Activated naive CD8-positive, alpha-beta T cell treated with anti-CD3 and anti-CD28 coated beads, Interleukin-2, amount 10 ng/mL, durations not matched to agents 7 days and 5 days (primary cell): ENCODE measurements at regions not wholly inside any gene's neighbourhood (a gene's known extent, or its start where the extent isn't known, plus 50 kb on each side); places are given as distances from the start of the nearest gene placed in this dataset.

ENCODE experiments used
- ATAC-seq: fragments of 150-1000 bp; cut with Tn5 transposase; one replicate; pipeline ENCODE4 v1.10.0; 2021; ENCODE audit warnings: low read depth, moderate library complexity
- POLR2A ChIA-PET: fragments of 350-600 bp; sonication (Branson Sonifier 250); formaldehyde crosslinking; loops from one replicate; lab custom pipeline; 2021; ENCODE audit warnings: antibody characterized with exemption; lab: Charles Lee
- DNase-seq: peaks from one replicate; pipeline ENCODE4 v3.0.0; 2021
- H3K27ac Mint-ChIP-seq: one replicate; pipeline ENCODE4 v1.8.0; 2022; ENCODE audit warnings: mild to moderate bottlenecking, mixed read lengths
- H3K27me3 Mint-ChIP-seq: one replicate; pipeline ENCODE4 v1.8.0; 2022; ENCODE audit warnings: mild to moderate bottlenecking, moderate library complexity, mixed read lengths
- H3K36me3 Mint-ChIP-seq: one replicate; pipeline ENCODE4 v1.8.0; 2021; ENCODE audit warnings: mild to moderate bottlenecking, mixed read lengths
- H3K4me1 Mint-ChIP-seq: one replicate; pipeline ENCODE4 v1.8.0; 2021; ENCODE audit warnings: mixed read lengths
- H3K4me3 Mint-ChIP-seq: one replicate; pipeline ENCODE4 v1.8.0; 2022; ENCODE audit warnings: mild to moderate bottlenecking, moderate library complexity, mixed read lengths
- H3K9me3 Mint-ChIP-seq: one replicate; pipeline ENCODE4 v1.8.0; 2021; ENCODE audit warnings: mixed read lengths

- Mint-ChIP-seq H3K27ac (no peak overlapping the region), H3K4me3 (no peak overlapping the region), H3K36me3 (no peaks in the 10 kb centered on the region), H3K4me1 (no peaks in the 10 kb centered on the region), H3K9me3 (peaks cover 5% of the 10 kb centered on the region), H3K27me3 (peaks cover 2% of the 10 kb centered on the region)
- ATAC-seq = no peak
- POLR2A ChIA-PET = no interaction called here
- no peak for DNase-seq
These were observed 252.4 kb downstream of the NDUFA10 start for GRCh38 chr2:239772721-239773120.

DNA sequence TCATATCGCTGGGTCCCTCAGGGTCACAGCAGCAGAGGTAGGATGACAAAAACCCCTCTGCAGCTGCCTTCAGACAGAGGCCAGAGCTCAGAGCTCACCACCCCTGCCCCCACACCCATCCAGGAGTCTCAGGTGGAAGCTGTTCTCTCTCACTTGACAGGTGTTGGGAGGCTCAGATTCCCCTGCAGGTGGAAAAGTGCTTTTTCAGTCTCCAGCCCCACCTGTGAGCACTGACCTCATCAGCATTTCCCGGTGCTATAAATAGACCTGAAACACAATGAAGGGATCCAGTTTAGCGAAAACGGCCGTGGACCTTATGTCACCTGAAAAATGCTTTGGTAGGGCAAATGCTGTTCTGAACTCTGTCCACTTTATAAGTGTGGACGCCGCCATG, 254.9 kb downstream of the NDUFA10 start:
- Mint-ChIP-seq H3K36me3 (no peaks in the 10 kb centered on the region), H3K9me3 (peaks cover 5% of the 10 kb centered on the region), H3K4me3 (no peak overlapping the region), H3K4me1 (no peaks in the 10 kb centered on the region), H3K27ac (no peak overlapping the region), H3K27me3 (peaks cover 2% of the 10 kb centered on the region)
- POLR2A ChIA-PET = no interaction called here
- ATAC-seq (no peak), DNase-seq (no peak)

- Mint-ChIP-seq H3K27me3 (peaks cover 2% of the 10 kb centered on the region), H3K4me1 (no peaks in the 10 kb centered on the region), H3K4me3 (no peak overlapping the region), H3K27ac (no peak overlapping the region), H3K36me3 (no peaks in the 10 kb centered on the region), H3K9me3 (peaks cover 5% of the 10 kb centered on the region)
- DNase-seq = peak; percentile 18
- POLR2A ChIA-PET = no interaction called here
- no peak for ATAC-seq
These were observed 255.4 kb downstream of the NDUFA10 start for GRCh38 chr2:239769554-239770245.

DNA sequence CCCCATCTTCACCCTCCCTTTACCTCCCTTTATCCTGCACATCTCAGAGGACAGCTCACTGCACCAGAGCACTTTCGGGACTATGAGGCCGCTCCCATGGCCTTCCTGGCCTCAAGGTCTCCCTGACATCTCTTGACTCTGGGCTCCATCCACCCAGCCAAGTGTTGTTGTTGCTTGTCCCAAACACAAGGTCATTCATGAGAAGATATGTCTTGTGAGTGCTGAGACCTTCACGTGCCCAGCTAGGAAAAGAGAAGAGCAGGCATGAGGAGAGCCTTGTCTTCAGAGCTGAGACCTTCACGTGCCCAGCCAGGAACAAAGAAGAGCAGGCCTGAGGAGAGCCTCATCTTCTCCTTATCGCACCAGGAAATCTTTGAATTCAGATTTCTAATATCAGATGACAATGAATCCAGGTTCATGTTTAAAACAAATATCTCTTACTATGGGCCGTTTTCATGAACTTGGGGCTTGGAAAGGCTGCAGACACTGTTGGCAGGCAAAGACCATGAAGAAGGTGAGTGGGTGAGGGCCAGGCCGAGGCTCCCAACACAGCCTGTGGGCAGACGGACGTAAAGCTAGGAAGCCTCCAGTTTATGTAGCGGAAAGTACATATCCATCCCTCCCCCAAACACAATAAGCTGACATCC, 256.1 kb downstream of the NDUFA10 start:
- Mint-ChIP-seq H3K27me3 (peaks cover 2% of the 10 kb centered on the region), H3K27ac (no peak overlapping the region), H3K36me3 (no peaks in the 10 kb centered on the region), H3K9me3 (peaks cover 5% of the 10 kb centered on the region), H3K4me3 (no peak overlapping the region), H3K4me1 (no peaks in the 10 kb centered on the region)
- POLR2A ChIA-PET = no interaction called here
- no peak for ATAC-seq
- no peak for DNase-seq

DNA sequence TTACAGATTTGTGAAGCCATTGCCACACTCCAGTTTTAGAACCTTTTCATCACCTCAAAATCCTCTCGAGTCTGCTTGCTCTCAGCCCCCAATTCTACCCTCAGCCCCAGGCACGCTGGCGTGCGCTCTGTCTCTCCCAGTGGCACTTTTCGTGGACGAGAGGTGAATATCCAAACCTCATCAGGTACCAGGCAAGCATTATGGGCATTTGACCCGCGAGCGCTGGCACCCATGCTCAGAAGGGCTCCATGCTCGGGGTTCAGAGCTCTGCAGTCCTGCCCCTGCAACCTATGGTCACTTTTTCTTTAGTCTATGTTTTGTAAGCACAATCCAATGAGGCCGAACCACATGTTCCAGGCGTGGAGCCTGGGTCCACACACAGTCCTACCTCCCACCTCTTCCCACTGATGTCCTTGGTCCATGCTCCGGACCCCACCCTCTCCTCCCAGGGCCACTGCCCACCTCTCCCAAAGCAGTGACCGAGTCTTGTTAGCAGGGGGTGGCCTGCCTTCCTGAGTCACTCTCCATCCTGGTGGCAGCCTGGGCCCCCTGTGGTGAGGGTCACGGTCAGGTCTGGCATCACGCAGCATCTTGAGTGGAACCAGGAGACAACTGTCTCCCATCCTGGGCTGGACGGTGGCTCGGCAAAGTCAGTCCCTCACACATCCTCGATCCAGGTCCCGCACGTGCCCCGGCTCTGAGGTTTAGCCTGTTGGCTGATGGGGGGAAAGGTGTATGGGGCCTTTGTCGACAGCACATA, 256.9 kb downstream of the NDUFA10 start:
- DNase-seq (peak; percentile 16), ATAC-seq (no peak)
- POLR2A ChIA-PET = no interaction called here
- Mint-ChIP-seq H3K27me3 (peaks cover 2% of the 10 kb centered on the region), H3K27ac (no peak overlapping the region), H3K4me3 (no peak overlapping the region), H3K4me1 (no peaks in the 10 kb centered on the region), H3K36me3 (no peaks in the 10 kb centered on the region), H3K9me3 (peaks cover 5% of the 10 kb centered on the region)

GRCh38 chr2:239767021-239767905, 257.9 kb downstream of the NDUFA10 start:
- no peaks in the 10 kb centered on the region for H3K36me3 Mint-ChIP-seq
- H3K27me3 Mint-ChIP-seq = no peaks in the 10 kb centered on the region
- POLR2A ChIA-PET = no interaction called here
- no peak overlapping the region for H3K27ac Mint-ChIP-seq
- H3K9me3 Mint-ChIP-seq = peaks cover 3% of the 10 kb centered on the region
- no peaks in the 10 kb centered on the region for H3K4me1 Mint-ChIP-seq
- no peak for DNase-seq
- H3K4me3 Mint-ChIP-seq = no peak overlapping the region
- no peak for ATAC-seq

DNA sequence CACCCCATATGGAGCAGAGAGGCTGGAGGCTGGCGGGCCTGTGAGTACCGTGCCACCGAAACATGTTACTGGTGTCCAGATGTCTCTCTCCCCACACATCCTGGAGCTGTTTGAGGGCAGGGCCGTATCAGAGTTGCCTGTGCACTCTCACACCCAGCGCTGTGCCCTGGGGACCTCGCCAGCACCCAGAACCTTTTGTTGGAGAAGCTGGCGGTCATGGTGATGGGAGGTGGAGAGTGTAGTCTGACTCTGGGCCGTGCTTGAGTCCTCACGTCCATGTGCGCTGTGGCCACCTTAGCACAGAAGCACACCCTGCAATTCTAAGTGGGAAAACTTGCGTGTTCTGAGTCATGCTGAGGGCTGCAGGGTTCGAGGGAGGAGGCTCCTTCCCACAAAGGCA, 259.2 kb downstream of the NDUFA10 start:
- Mint-ChIP-seq H3K36me3 (no peaks in the 10 kb centered on the region), H3K4me3 (no peak overlapping the region), H3K27ac (no peak overlapping the region), H3K27me3 (no peaks in the 10 kb centered on the region), H3K9me3 (no peaks in the 10 kb centered on the region), H3K4me1 (no peaks in the 10 kb centered on the region)
- POLR2A ChIA-PET = no interaction called here
- DNase-seq (no peak), ATAC-seq (no peak)

DNA sequence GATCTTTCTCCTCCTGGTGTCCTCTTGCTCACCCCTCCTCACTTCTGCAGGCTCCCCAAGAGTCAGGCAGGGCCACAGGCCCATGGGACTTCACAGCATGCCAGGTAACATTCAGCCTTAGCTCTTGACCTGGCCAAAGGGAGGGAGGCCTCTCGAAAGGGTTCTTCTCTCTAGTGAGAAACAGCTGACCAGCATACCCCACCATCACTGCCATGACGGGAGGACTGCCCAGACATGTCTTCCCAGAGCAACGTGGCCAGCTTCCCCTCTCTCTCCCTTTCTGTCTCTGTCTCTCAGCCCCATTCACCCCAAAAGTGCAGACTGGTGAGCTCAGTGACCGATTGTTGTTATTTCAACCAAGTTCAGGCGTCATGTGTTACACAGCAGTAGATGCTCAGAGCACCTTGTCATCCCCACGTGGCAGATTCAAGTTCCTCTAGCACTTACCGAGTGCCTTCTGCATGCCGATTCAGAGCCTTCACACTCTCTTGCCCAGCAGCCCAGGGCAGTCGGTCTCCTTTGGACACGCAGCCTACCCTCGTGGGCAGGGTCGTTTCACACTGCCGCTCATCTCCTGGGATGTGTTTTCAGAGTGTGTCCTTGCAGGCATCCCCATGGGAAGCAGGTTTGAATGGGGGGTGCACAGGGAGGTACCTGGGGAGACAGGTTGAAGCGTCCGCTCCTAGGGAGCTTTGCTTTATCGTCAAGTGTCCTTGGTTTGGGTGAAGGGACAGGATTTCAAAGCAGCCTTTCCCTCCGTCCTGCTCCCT, 259.9 kb downstream of the NDUFA10 start:
- POLR2A ChIA-PET = no interaction called here
- no peak for ATAC-seq
- Mint-ChIP-seq H3K4me3 (no peak overlapping the region), H3K9me3 (no peaks in the 10 kb centered on the region), H3K36me3 (no peaks in the 10 kb centered on the region), H3K27me3 (peaks cover 2% of the 10 kb centered on the region), H3K27ac (no peak overlapping the region), H3K4me1 (no peaks in the 10 kb centered on the region)
- DNase-seq = no peak

- H3K36me3 Mint-ChIP-seq = no peaks in the 10 kb centered on the region
- peaks cover 3% of the 10 kb centered on the region for H3K27me3 Mint-ChIP-seq
- ATAC-seq (no peak), DNase-seq (no peak)
- H3K9me3 Mint-ChIP-seq = no peaks in the 10 kb centered on the region
- no peaks in the 10 kb centered on the region for H3K4me1 Mint-ChIP-seq
- POLR2A ChIA-PET = no interaction called here
- H3K27ac Mint-ChIP-seq = no peak overlapping the region
- no peak overlapping the region for H3K4me3 Mint-ChIP-seq
These were observed 261.6 kb downstream of the NDUFA10 start for GRCh38 chr2:239763433-239764097.

DNA sequence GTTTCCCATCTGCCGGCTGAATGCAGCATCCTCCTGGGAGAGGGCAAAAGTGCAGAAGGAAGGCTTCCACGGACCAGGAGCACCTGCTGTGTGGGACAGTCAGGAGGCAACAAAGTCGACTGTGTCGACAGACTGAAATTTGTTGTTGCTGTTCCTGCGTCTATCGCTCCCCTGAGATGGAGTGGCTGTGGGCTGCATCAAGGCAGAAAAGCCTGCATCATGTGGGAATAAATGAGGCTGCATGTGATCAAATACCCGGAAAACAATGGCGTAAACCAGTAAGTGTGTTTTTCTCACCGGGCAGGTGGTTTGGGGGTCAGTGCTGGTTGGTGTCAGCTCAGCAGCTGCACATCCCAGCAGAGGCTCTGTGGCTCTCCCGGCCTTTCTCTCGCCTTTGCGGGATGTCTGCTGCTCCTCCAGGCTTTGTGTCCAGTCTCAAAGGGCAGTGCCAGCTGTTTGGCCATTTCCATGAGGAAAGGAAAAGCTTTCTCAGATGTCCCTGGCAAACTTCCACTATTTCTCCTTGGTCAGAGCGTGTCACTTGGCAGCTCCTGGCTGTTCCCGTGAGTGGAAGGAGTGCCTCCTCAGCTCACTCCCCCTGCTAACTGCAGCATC, 262.4 kb downstream of the NDUFA10 start:
- POLR2A ChIA-PET = no interaction called here
- H3K4me1 Mint-ChIP-seq = no peaks in the 10 kb centered on the region
- no peak for ATAC-seq
- H3K9me3 Mint-ChIP-seq = no peaks in the 10 kb centered on the region
- DNase-seq = peak; percentile 15
- no peaks in the 10 kb centered on the region for H3K36me3 Mint-ChIP-seq
- no peak overlapping the region for H3K27ac Mint-ChIP-seq
- H3K27me3 Mint-ChIP-seq = peaks cover 3% of the 10 kb centered on the region
- no peak overlapping the region for H3K4me3 Mint-ChIP-seq

- H3K4me3 Mint-ChIP-seq = no peak overlapping the region
- no peaks in the 10 kb centered on the region for H3K9me3 Mint-ChIP-seq
- peaks cover 3% of the 10 kb centered on the region for H3K27me3 Mint-ChIP-seq
- H3K27ac Mint-ChIP-seq = no peak overlapping the region
- no peak for ATAC-seq
- H3K36me3 Mint-ChIP-seq = no peaks in the 10 kb centered on the region
- POLR2A ChIA-PET = no interaction called here
- DNase-seq = no peak
- no peaks in the 10 kb centered on the region for H3K4me1 Mint-ChIP-seq
These were observed 263.0 kb downstream of the NDUFA10 start for GRCh38 chr2:239762106-239762505.

DNA sequence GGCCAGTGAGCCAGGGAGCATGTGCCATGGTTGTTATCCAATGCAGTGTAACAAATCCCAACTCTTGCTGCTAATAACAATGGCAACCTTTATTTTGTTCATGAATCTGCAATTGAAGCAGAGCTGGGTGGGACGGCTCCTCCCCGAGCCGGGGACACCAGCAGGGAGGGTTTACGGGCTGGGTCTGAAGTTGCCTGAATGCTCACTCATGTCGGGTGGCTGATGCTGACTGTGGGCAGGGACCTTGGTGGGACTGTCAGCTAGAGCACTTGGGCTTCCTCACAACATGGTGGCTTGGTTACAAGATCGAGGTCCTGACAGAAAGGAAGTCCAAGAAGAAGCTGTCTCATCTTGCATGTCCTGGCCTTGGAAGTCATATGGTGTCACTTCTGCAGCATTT, 264.5 kb downstream of the NDUFA10 start:
- Mint-ChIP-seq H3K9me3 (no peaks in the 10 kb centered on the region), H3K4me3 (no peak overlapping the region), H3K36me3 (no peaks in the 10 kb centered on the region), H3K27me3 (peaks cover 3% of the 10 kb centered on the region), H3K27ac (no peak overlapping the region), H3K4me1 (peaks cover 4% of the 10 kb centered on the region)
- POLR2A ChIA-PET = no interaction called here
- no peak for ATAC-seq
- no peak for DNase-seq
